ENCODE measurements at regions not wholly inside any gene's neighbourhood (a gene's known extent, or its start where the extent isn't known, plus 50 kb on each side); places are given as distances from the start of the nearest gene placed in this dataset.
"Not testable (repeated sequence)": the region's sequence is repeated elsewhere in the genome, so short reads cannot be mapped to it uniquely, and the experiment has no call there.

- peaks cover 9% of the 10 kb centered on the region for H3K9me3 Mint-ChIP-seq
- intact Hi-C loops (cut with micrococcal nuclease) = no loop called here
- H3K27me3 Mint-ChIP-seq = no peaks in the 10 kb centered on the region
- no peaks in the 10 kb centered on the region for H3K36me3 Mint-ChIP-seq (ENCODE audit: low read depth)
- no peaks in the 10 kb centered on the region for H3K4me1 Mint-ChIP-seq (ENCODE audit: low read depth)
- no peak overlapping the region for H3K27ac Mint-ChIP-seq
- H3K4me3 Mint-ChIP-seq = no peak overlapping the region
Measured at GRCh38 chr12:73769337-73769736, 768.3 kb upstream of the ATXN7L3B start.

- Mint-ChIP-seq H3K27me3 (no peaks in the 10 kb centered on the region), H3K9me3 (peaks cover 42% of the 10 kb centered on the region)
Measured at GRCh38 chr12:73798523-73798922, 739.1 kb upstream of the ATXN7L3B start.

GRCh38 chr12:73815072-73815645, 722.5 kb upstream of the ATXN7L3B start:
- no peak overlapping the region for H3K27ac Mint-ChIP-seq
- H3K9me3 Mint-ChIP-seq = peaks cover 21% of the 10 kb centered on the region
- H3K4me1 Mint-ChIP-seq (ENCODE audit: low read depth) = no peaks in the 10 kb centered on the region
- intact Hi-C loops (cut with micrococcal nuclease) = no loop called here
- H3K4me3 Mint-ChIP-seq = no peak overlapping the region
- no peaks in the 10 kb centered on the region for H3K36me3 Mint-ChIP-seq (ENCODE audit: low read depth)
- no peaks in the 10 kb centered on the region for H3K27me3 Mint-ChIP-seq

More at GRCh38 chr12:73798523-73798922, 739.1 kb upstream of the ATXN7L3B start:
- Mint-ChIP-seq H3K27ac (no peak overlapping the region), H3K4me3 (no peak overlapping the region), H3K36me3 (ENCODE audit: low read depth) (no peaks in the 10 kb centered on the region), H3K4me1 (ENCODE audit: low read depth) (no peaks in the 10 kb centered on the region)
- intact Hi-C loops (cut with micrococcal nuclease) = no loop called here

- H3K4me1 Mint-ChIP-seq (ENCODE audit: low read depth) = no peaks in the 10 kb centered on the region
- H3K4me3 Mint-ChIP-seq = no peak overlapping the region
- intact Hi-C loops (cut with micrococcal nuclease) = no loop called here
- H3K9me3 Mint-ChIP-seq = peaks cover 41% of the 10 kb centered on the region
- no peak overlapping the region for H3K27ac Mint-ChIP-seq
- no peaks in the 10 kb centered on the region for H3K36me3 Mint-ChIP-seq (ENCODE audit: low read depth)
- no peaks in the 10 kb centered on the region for H3K27me3 Mint-ChIP-seq
Measured at GRCh38 chr12:73817161-73817560, 720.5 kb upstream of the ATXN7L3B start.

- H3K4me1 Mint-ChIP-seq (ENCODE audit: low read depth) = no peaks in the 10 kb centered on the region
- no peaks in the 10 kb centered on the region for H3K27me3 Mint-ChIP-seq
- H3K9me3 Mint-ChIP-seq = peaks cover 14% of the 10 kb centered on the region
- H3K36me3 Mint-ChIP-seq (ENCODE audit: low read depth) = no peaks in the 10 kb centered on the region
- no peak overlapping the region for H3K27ac Mint-ChIP-seq
- H3K4me3 Mint-ChIP-seq = no peak overlapping the region
- intact Hi-C loops (cut with micrococcal nuclease) = no loop called here
Measured at GRCh38 chr12:73833746-73834145, 703.9 kb upstream of the ATXN7L3B start.

- H3K36me3 Mint-ChIP-seq (ENCODE audit: low read depth) = no peaks in the 10 kb centered on the region
Measured at GRCh38 chr12:73841963-73842362, 695.7 kb upstream of the ATXN7L3B start.

GRCh38 chr12:73863546-73863945, 674.1 kb upstream of the ATXN7L3B start:
- no peak overlapping the region for H3K27ac Mint-ChIP-seq
- H3K36me3 Mint-ChIP-seq (ENCODE audit: low read depth) = no peaks in the 10 kb centered on the region

More at GRCh38 chr12:73841963-73842362, 695.7 kb upstream of the ATXN7L3B start:
- intact Hi-C loops (cut with micrococcal nuclease) = no loop called here
- Mint-ChIP-seq H3K4me1 (ENCODE audit: low read depth) (no peaks in the 10 kb centered on the region), H3K27ac (no peak overlapping the region), H3K27me3 (no peaks in the 10 kb centered on the region), H3K4me3 (no peak overlapping the region), H3K9me3 (peaks cover 9% of the 10 kb centered on the region)

GRCh38 chr12:73867147-73867546, 670.5 kb upstream of the ATXN7L3B start:
- Mint-ChIP-seq H3K4me3 (no peak overlapping the region), H3K27ac (no peak overlapping the region)

More at GRCh38 chr12:73863546-73863945, 674.1 kb upstream of the ATXN7L3B start:
- Mint-ChIP-seq H3K27me3 (no peaks in the 10 kb centered on the region), H3K4me1 (ENCODE audit: low read depth) (no peaks in the 10 kb centered on the region), H3K9me3 (peaks cover 22% of the 10 kb centered on the region), H3K4me3 (no peak overlapping the region)
- intact Hi-C loops (cut with micrococcal nuclease) = no loop called here

GRCh38 chr12:73877291-73877690, 660.3 kb upstream of the ATXN7L3B start:
- H3K9me3 Mint-ChIP-seq; intact Hi-C loops (cut with micrococcal nuclease); H3K27me3 Mint-ChIP-seq; H3K4me1 Mint-ChIP-seq (ENCODE audit: low read depth); H3K27ac Mint-ChIP-seq; H3K36me3 Mint-ChIP-seq (ENCODE audit: low read depth); H3K4me3 Mint-ChIP-seq: not testable (repeated sequence)

More at GRCh38 chr12:73867147-73867546, 670.5 kb upstream of the ATXN7L3B start:
- intact Hi-C loops (cut with micrococcal nuclease) = no loop called here
- Mint-ChIP-seq H3K27me3 (no peaks in the 10 kb centered on the region), H3K4me1 (ENCODE audit: low read depth) (no peaks in the 10 kb centered on the region), H3K9me3 (peaks cover 22% of the 10 kb centered on the region), H3K36me3 (ENCODE audit: low read depth) (no peaks in the 10 kb centered on the region)

- intact Hi-C loops (cut with micrococcal nuclease) = no loop called here
- Mint-ChIP-seq H3K27me3 (no peaks in the 10 kb centered on the region), H3K4me3 (no peak overlapping the region), H3K9me3 (peaks cover 33% of the 10 kb centered on the region), H3K4me1 (ENCODE audit: low read depth) (no peaks in the 10 kb centered on the region), H3K36me3 (ENCODE audit: low read depth) (no peaks in the 10 kb centered on the region), H3K27ac (no peak overlapping the region)
Measured at GRCh38 chr12:73892201-73892600, 645.4 kb upstream of the ATXN7L3B start.

- intact Hi-C loops (cut with micrococcal nuclease) = no loop called here
- Mint-ChIP-seq H3K4me1 (ENCODE audit: low read depth) (no peaks in the 10 kb centered on the region), H3K27ac (no peak overlapping the region), H3K36me3 (ENCODE audit: low read depth) (no peaks in the 10 kb centered on the region), H3K4me3 (no peak overlapping the region), H3K27me3 (no peaks in the 10 kb centered on the region), H3K9me3 (no peaks in the 10 kb centered on the region)
Measured at GRCh38 chr12:73898645-73899044, 639.0 kb upstream of the ATXN7L3B start.

- Mint-ChIP-seq H3K36me3 (ENCODE audit: low read depth) (no peaks in the 10 kb centered on the region), H3K4me1 (ENCODE audit: low read depth) (no peaks in the 10 kb centered on the region), H3K27ac (no peak overlapping the region), H3K4me3 (no peak overlapping the region), H3K27me3 (no peaks in the 10 kb centered on the region), H3K9me3 (no peaks in the 10 kb centered on the region)
- intact Hi-C loops (cut with micrococcal nuclease) = no loop called here
Measured at GRCh38 chr12:73902260-73902659, 635.4 kb upstream of the ATXN7L3B start.

GRCh38 chr12:73906757-73907156, 630.9 kb upstream of the ATXN7L3B start:
- Mint-ChIP-seq H3K27me3 (no peaks in the 10 kb centered on the region), H3K4me3 (no peak overlapping the region), H3K27ac (no peak overlapping the region), H3K9me3 (peaks cover 9% of the 10 kb centered on the region), H3K4me1 (ENCODE audit: low read depth) (no peaks in the 10 kb centered on the region), H3K36me3 (ENCODE audit: low read depth) (no peaks in the 10 kb centered on the region)
- intact Hi-C loops (cut with micrococcal nuclease) = no loop called here

GRCh38 chr12:73935817-73936216, 601.8 kb upstream of the ATXN7L3B start:
- H3K27ac Mint-ChIP-seq = no peak overlapping the region
- no peaks in the 10 kb centered on the region for H3K4me1 Mint-ChIP-seq (ENCODE audit: low read depth)
- H3K9me3 Mint-ChIP-seq = no peaks in the 10 kb centered on the region
- no peak overlapping the region for H3K4me3 Mint-ChIP-seq
- H3K36me3 Mint-ChIP-seq (ENCODE audit: low read depth) = no peaks in the 10 kb centered on the region
- intact Hi-C loops (cut with micrococcal nuclease) = no loop called here
- H3K27me3 Mint-ChIP-seq = no peaks in the 10 kb centered on the region

GRCh38 chr12:73947326-73948026, 590.2 kb upstream of the ATXN7L3B start:
- Mint-ChIP-seq H3K27ac (no peak overlapping the region), H3K4me3 (no peak overlapping the region), H3K9me3 (no peaks in the 10 kb centered on the region), H3K27me3 (no peaks in the 10 kb centered on the region), H3K36me3 (ENCODE audit: low read depth) (no peaks in the 10 kb centered on the region), H3K4me1 (ENCODE audit: low read depth) (no peaks in the 10 kb centered on the region)
- intact Hi-C loops (cut with micrococcal nuclease) = no loop called here

Data from dendritic cell treated with granulocyte-macrophage colony-stimulating factor and Interleukin-4, amounts not matched to agents 40 ng/mL and 50 ng/mL, for 4 days (primary cell).